Left lung (tissue), 4 donors: ENCODE measurements at regions not wholly inside any gene's neighbourhood (a gene's known extent, or its start where the extent isn't known, plus 50 kb on each side); places are given as distances from the start of the nearest gene placed in this dataset.

ENCODE experiments used
- ATAC-seq: fragments of 200-7000 bp; cut with Tn5 transposase; one replicate; pipeline ENCODE4 v1.9.1; 2020; ENCODE audit warnings: moderate library complexity
- DNase-seq, 4 donors: peaks; one replicate each; pipeline ENCODE4 v3.0.0-alpha.2; 2013 to 2020
- H3K27ac ChIP-seq, 2 donors: fragments of 200-600 bp; sonication (generic) in 1 of 2; one replicate each; pipeline versions ENCODE4 v1.5.0 to v1.8.0; 2020 to 2021
- H3K27me3 ChIP-seq, 2 donors: fragments of 200-600 bp; sonication (generic) in 1 of 2; one replicate each; pipeline versions ENCODE4 v1.5.0 to v1.8.0; 2020 to 2021
- H3K36me3 ChIP-seq, 2 donors: fragments of 200-600 bp; sonication (generic) in 1 of 2; one replicate each; pipeline versions ENCODE4 v1.5.0 to v1.8.0; 2020 to 2021
- H3K4me1 ChIP-seq, 2 donors: fragments of 200-600 bp; one replicate each; pipeline ENCODE4 v1.8.0; 2021
- H3K4me3 ChIP-seq, 2 donors: fragments of 200-600 bp; sonication (generic) in 1 of 2; one replicate each; pipeline versions ENCODE4 v1.5.0 to v1.8.0; 2020 to 2021; ENCODE audit warnings: mild to moderate bottlenecking in 1 of 2
- H3K9me3 ChIP-seq, 2 donors: fragments of 200-600 bp; sonication (generic) in 1 of 2; one replicate each; pipeline versions ENCODE4 v1.5.0 to v1.8.0; 2020 to 2021
- CTCF ChIP-seq, 2 donors: fragments of 200-600 bp; sonication (generic) in 1 of 2; IDR thresholded peaks; one replicate each; pipeline versions ENCODE4 v1.5.0 to v1.8.0; 2021; ENCODE audit warnings: antibody characterized with exemption in 2 of 2
- intact Hi-C, 2 donors: fragments of 100-400 bp; cut with DNase I; formaldehyde crosslinking; loops; one replicate each; pipeline versions ENCODE4 v1.11.2 to v1.14.2; 2022
- donor health status: DM: no; HTN: yes; CAD: no.
- donor health status: DM: no; HTN: no; CAD: no.

- Histone ChIP-seq H3K4me1 (no peaks in the 10 kb centered on the region), H3K4me3 (no peak overlapping the region), H3K27me3 (no peaks in the 10 kb centered on the region), H3K27ac (no peak overlapping the region), H3K36me3 (no peaks in the 10 kb centered on the region), H3K9me3 (no peaks in the 10 kb centered on the region)
- DNase-seq (no peak), ATAC-seq (no peak)
- TF ChIP-seq CTCF (IDR thresholded peaks at IDR 0.05), result no peak
- intact Hi-C loops, result no loop called here
Observed at GRCh38 chr13:80217614-80218456, 123.1 kb downstream of the SPRY2 start.

GRCh38 chr13:80215368-80215767, 125.6 kb downstream of the SPRY2 start:
- ATAC-seq (peak; percentile 82), DNase-seq (peak in 1 of 4 donors; percentile 23)
- H3K27ac ChIP-seq, result peak overlapping the region in 1 of 2 donors; percentile 16
- H3K27me3 ChIP-seq, result no peaks in the 10 kb centered on the region
- no peaks in the 10 kb centered on the region for H3K36me3 ChIP-seq
- H3K4me1 ChIP-seq, result no peaks in the 10 kb centered on the region
- TF ChIP-seq CTCF (IDR thresholded peaks at IDR 0.05), result no peak
- H3K4me3 ChIP-seq, result no peak overlapping the region
- no peaks in the 10 kb centered on the region for H3K9me3 ChIP-seq
- intact Hi-C loops, result no loop called here

- no peak for DNase-seq
- Histone ChIP-seq H3K27me3 (no peaks in the 10 kb centered on the region), H3K4me3 (no peak overlapping the region), H3K36me3 (no peaks in the 10 kb centered on the region), H3K4me1 (no peaks in the 10 kb centered on the region), H3K27ac (peak overlapping the region in 1 of 2 donors; percentile 39), H3K9me3 (no peaks in the 10 kb centered on the region)
- TF ChIP-seq CTCF (IDR thresholded peaks at IDR 0.05), result no peak
- intact Hi-C loops, result no loop called here
- ATAC-seq, result peak; percentile 26
Observed at GRCh38 chr13:80214521-80214991, 126.4 kb downstream of the SPRY2 start.

GRCh38 chr13:80214050-80214449, 126.9 kb downstream of the SPRY2 start:
- intact Hi-C loops, result no loop called here
- DNase-seq (no peak), ATAC-seq (peak; percentile 48)
- H3K36me3 ChIP-seq, result no peaks in the 10 kb centered on the region
- H3K27me3 ChIP-seq, result no peaks in the 10 kb centered on the region
- H3K27ac ChIP-seq, result peak overlapping the region in 1 of 2 donors; percentile 39
- TF ChIP-seq CTCF (IDR thresholded peaks at IDR 0.05), result no peak
- no peak overlapping the region for H3K4me3 ChIP-seq
- H3K9me3 ChIP-seq, result no peaks in the 10 kb centered on the region
- H3K4me1 ChIP-seq, result no peaks in the 10 kb centered on the region

- intact Hi-C loops, result no loop called here
- TF ChIP-seq CTCF (IDR thresholded peaks at IDR 0.05), result no peak
- Histone ChIP-seq H3K9me3 (no peaks in the 10 kb centered on the region), H3K36me3 (no peaks in the 10 kb centered on the region), H3K4me1 (no peaks in the 10 kb centered on the region), H3K4me3 (no peak overlapping the region), H3K27me3 (no peaks in the 10 kb centered on the region), H3K27ac (no peak overlapping the region)
- ATAC-seq, result no peak
- DNase-seq, result no peak
Observed at GRCh38 chr13:80213201-80213600, 127.7 kb downstream of the SPRY2 start.
